Gastrocnemius medialis (tissue), 4 donors: ENCODE measurements at regions not wholly inside any gene's neighbourhood (a gene's known extent, or its start where the extent isn't known, plus 50 kb on each side); places are given as distances from the start of the nearest gene placed in this dataset.

Experiments used
- POLR2A ChIP-seq, 2 donors: fragments of 450-650 bp; IDR thresholded peaks; one replicate each; pipeline ENCODE4 v1.6.1; 2017; ENCODE audit warnings: antibody characterized with exemption in 2 of 2, mild to moderate bottlenecking in 2 of 2, moderate library complexity in 2 of 2
- TF ChIP-seq, protein P1 (sequence below), 5 experiments: fragments of 450-650 bp in 3 of 5; fragments of 200-600 bp in 2 of 5; sonication (generic) in 2 of 5; IDR thresholded peaks in 4 of 5; conservative IDR thresholded peaks in 1 of 5; 1 replicate in 4 of 5; 2 replicates in 1 of 5; pipeline ENCODE4 v1.5.1; 2016 to 2019; ENCODE audit warnings: antibody characterized with exemption in 5 of 5, mild to moderate bottlenecking in 3 of 5, moderate library complexity in 3 of 5

GRCh38 chr11:127334466-127334865 is 333.9 kb upstream of the KIRREL3 start:
- no peak for TF ChIP-seq POLR2A (IDR thresholded peaks at IDR 0.05)
- TF ChIP-seq, protein P1, sequence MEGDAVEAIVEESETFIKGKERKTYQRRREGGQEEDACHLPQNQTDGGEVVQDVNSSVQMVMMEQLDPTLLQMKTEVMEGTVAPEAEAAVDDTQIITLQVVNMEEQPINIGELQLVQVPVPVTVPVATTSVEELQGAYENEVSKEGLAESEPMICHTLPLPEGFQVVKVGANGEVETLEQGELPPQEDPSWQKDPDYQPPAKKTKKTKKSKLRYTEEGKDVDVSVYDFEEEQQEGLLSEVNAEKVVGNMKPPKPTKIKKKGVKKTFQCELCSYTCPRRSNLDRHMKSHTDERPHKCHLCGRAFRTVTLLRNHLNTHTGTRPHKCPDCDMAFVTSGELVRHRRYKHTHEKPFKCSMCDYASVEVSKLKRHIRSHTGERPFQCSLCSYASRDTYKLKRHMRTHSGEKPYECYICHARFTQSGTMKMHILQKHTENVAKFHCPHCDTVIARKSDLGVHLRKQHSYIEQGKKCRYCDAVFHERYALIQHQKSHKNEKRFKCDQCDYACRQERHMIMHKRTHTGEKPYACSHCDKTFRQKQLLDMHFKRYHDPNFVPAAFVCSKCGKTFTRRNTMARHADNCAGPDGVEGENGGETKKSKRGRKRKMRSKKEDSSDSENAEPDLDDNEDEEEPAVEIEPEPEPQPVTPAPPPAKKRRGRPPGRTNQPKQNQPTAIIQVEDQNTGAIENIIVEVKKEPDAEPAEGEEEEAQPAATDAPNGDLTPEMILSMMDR (IDR thresholded peaks at IDR 0.05 in 4 of 5, conservative IDR thresholded peaks at IDR 0.05 in 1 of 5): no peak
